NT2/D1 (cell line): ENCODE measurements at regions not wholly inside any gene's neighbourhood (a gene's known extent, or its start where the extent isn't known, plus 50 kb on each side); places are given as distances from the start of the nearest gene placed in this dataset.

Experiments used
- YY1 ChIP-seq: IDR thresholded peaks from 2 replicates; pipeline ENCODE4 v1.6.1; 2011; ENCODE audit not compliant: insufficient read length, insufficient read depth
- ZNF274 ChIP-seq: IDR thresholded peaks from 2 replicates; pipeline ENCODE4 v1.6.1; 2011; ENCODE audit warnings: mild to moderate bottlenecking, low read depth, low read length

GRCh38 chrX:34377645-34378044 is 245.5 kb upstream of the FAM47A start:
- no peak for TF ChIP-seq ZNF274
- TF ChIP-seq YY1 = no peak
